Esophagus mucosa (tissue), 1 donor: ENCODE measurements at regions not wholly inside any gene's neighbourhood (a gene's known extent, or its start where the extent isn't known, plus 50 kb on each side); places are given as distances from the start of the nearest gene placed in this dataset.
"Not testable (repeated sequence)": the region's sequence is repeated elsewhere in the genome, so short reads cannot be mapped to it uniquely, and the experiment has no call there.

ENCODE experiments used
- ATAC-seq: fragments of 200-7000 bp; cut with Tn5 transposase; one replicate; pipeline ENCODE4 v1.9.1; 2020
- donor health status: DM: yes; HTN: yes; CAD: no.

DNA sequence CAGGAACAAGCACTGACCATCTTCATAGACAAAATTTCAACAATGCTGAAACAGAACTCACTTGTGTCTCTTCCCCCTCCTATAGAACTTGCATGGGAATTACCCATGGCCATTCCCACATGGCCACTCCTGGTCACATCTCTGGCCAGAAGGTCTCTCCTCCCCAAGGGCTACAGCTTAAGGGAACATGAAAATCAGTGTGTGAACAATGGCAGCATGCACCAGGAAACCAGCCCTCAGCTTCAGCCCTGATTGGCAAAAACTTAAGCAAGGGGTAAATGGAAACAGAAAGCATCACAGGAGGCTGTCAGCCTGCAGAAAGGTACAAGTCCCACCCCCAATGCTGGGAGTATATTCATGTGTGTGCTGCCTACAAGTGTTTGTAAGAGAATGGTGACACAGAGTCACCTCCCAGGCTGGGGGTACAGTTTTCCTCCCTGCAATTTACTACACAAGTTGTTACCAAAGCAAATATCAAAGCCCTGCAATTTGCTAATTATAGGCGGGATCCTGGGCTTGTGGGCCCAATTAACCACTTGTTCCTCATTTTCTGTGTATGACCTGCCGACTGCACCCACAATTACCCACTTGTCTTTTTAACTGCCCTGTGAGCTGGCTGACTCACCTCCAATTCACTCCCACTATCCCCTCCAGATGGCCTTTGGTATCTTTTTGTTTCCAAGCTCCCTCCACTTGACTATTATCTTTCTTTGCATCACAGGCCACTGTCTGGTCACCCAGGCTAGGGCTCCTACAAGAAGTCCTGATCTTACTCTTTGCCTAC is 84.4 kb upstream of the HES1 start:
- no peak for ATAC-seq

DNA sequence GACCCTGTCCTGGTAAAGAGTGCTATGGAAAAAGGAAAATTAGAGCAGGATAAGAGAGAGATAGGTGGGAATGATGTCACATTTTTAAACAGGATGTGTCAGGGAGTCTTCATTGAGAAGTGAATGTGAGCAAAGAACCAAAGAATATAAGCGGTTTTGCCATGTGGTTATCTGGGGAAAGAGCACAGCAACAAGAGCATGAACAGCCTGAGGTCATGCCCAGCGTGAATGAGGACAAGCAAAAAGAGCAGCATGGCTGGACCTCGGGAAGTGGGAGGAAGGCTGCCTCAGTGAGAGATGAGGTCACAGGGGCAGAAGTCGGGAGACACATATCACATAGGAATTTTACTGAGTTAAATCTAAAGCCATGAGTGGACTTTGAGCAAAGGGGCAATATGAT is 82.8 kb upstream of the HES1 start:
- no peak for ATAC-seq

GRCh38 chr3:194054016-194054415 is 81.9 kb upstream of the HES1 start:
- ATAC-seq, result no peak

DNA sequence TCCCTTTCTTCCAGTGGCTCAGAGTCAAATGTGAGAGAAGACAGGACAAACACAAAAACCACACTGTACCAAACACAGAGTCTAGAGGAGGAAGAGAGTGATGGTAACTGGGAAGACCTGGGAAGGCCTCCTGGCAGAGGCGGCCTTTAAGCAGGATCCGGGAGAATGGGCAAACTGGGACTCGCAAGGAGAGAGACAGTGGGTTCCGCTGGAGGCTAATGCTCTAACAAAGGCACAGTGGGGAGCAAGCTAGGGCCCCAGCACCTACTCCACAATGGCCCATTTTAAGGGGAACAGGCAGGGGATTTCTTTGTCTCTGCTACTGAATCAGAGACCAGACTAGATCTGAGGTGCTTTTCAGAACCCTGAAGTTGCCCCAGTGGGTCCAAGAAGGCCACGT is 81.4 kb upstream of the HES1 start:
- ATAC-seq, result no peak

DNA sequence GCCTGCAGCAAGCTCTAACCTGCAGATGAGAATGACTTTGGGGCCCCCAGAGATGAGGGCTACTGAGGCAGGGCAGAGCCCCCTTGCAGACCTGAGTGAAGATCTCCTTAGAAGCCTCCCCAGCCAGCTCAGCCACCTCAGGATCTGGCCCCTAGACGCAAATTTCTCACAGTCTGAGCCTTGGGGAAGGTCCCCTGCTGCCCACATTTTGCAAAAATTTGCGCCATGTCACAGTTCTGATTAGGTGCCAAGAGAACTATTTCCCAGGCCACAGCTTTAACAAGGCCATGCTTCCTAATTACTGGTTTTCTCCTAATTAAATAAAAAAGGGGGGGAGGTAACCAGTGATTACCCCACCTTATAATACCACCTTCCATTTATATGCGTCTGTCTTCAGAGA is 81.0 kb upstream of the HES1 start:
- no peak for ATAC-seq

DNA sequence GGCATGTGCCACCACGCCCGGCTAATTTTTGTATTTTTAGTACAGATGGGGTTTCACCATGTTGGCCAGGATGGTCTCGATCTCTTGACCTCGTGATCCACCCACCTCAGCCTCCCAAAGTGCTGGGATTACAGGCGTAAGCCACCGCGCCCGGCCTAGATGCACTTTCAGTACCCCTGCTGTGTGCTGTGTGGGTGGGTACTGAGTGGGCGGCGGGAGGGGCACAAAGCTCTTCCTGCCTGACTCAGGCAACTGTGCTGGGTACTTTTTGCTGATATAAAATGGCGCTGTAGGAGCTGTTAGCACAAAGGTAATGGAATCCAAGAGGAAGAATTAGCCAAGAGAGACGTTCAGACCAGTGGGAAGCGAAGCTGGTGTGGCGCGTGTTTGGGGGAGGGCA is 79.6 kb upstream of the HES1 start:
- not testable (repeated sequence) for ATAC-seq

GRCh38 chr3:194056731-194057415 is 79.1 kb upstream of the HES1 start:
- peak; percentile 85 for ATAC-seq

GRCh38 chr3:194057570-194058188 is 78.3 kb upstream of the HES1 start:
- no peak for ATAC-seq

- ATAC-seq, result peak; percentile 62
Measured at GRCh38 chr3:194058189-194058571, 77.8 kb upstream of the HES1 start.

DNA sequence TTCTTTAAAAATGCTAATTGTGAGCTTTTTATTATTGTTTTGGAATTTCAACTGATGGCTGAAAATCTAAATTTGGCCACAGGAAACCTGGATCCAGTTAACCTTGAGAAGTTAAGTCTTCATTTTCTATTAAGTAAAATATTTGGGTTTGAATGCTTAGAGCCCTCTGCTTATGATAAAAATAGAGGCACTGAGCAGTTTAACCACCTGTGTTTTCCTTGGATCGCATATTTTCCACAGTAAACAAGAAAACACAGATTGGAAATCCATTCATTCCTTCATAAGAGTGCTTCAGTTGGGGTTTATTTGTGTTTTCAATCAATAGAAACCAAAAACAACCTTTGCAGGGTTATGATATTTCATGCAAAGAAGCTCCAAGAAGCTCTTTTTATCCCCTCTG is 77.2 kb upstream of the HES1 start:
- ATAC-seq, result no peak

GRCh38 chr3:194061421-194062030 is 74.4 kb upstream of the HES1 start:
- ATAC-seq, result no peak

- no peak for ATAC-seq
Measured at GRCh38 chr3:194062830-194063229, 73.1 kb upstream of the HES1 start.

- ATAC-seq, result no peak
Measured at GRCh38 chr3:194064380-194065332, 71.3 kb upstream of the HES1 start.

GRCh38 chr3:194067327-194067726 is 68.6 kb upstream of the HES1 start:
- ATAC-seq, result not testable (repeated sequence)

- ATAC-seq, result no peak
Measured at GRCh38 chr3:194067949-194068362, 68.0 kb upstream of the HES1 start.

- ATAC-seq, result peak; percentile 26
Measured at GRCh38 chr3:194069421-194070219, 66.3 kb upstream of the HES1 start.

GRCh38 chr3:194070220-194070633 is 65.7 kb upstream of the HES1 start:
- ATAC-seq, result no peak

DNA sequence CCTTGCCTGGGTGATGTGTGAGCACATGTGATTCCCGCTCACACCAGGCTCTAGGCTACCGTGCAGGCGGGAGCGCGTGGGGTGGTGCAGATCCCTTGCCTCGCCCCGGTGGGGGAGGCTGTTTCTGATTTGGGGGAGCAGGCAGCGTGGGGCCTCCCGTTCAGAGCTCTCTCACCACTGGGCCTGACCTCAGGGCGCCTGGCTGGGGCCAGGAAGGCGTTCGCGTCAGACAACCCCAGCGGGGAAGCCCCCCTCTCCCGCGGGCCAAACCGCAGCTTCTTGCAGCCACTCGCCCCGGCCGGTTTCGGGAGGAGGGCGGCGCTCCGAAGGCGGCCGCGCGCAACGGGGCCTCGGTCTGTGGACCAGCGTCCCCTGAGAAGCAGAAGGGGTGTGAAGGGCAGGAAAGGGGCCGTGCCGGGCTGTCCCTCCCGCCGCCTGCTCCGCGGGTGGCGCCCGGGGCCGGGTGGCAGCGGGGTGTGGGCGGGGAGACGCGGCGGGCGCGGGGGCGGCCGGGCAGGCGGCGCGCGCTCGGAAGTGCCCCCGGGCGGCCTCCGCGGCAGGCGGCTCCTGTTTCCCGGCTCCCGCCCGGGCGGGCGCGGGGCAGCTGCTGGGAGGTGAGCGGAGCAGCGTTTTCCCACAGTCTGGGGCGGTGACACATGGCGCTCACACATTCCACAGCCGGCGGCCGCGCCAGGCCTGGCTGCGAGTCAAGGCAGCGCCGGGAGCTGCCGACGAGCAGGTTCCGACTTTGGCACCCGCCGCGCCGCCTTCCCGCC is 65.1 kb upstream of the HES1 start:
- peak; percentile 89 for ATAC-seq

GRCh38 chr3:194072097-194072428 is 63.9 kb upstream of the HES1 start:
- ATAC-seq, result no peak

DNA sequence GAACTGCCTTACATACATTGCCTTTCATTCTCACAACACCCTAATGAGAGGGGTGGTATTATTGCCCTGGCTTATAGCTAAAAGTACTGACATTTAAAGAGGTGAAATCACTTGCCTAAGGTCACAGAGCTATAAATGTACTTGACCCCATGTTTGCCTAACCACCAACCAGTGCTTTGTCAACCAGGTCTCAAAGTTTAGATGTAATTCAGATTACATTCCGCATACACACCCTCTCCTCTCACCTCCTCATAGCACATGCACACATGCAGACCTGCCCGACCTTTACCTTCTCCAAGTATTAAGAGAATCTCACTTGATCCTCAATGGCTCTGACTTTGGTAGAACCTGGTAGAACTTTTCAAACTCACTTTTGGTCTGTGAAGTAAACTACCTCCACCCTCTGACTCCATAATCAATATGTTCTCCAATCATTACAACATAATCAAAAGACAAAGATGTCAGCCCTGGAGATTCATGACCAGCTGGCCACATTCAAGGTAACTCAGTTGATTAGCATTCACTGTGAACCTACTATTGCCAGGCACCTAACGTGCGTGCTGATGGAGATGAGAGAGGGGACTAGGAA is 63.2 kb upstream of the HES1 start:
- no peak for ATAC-seq
